ENCODE measurements at regions not wholly inside any gene's neighbourhood (a gene's known extent, or its start where the extent isn't known, plus 50 kb on each side); places are given as distances from the start of the nearest gene placed in this dataset.
"Not testable (repeated sequence)": the region's sequence is repeated elsewhere in the genome, so short reads cannot be mapped to it uniquely, and the experiment has no call there.

DNA sequence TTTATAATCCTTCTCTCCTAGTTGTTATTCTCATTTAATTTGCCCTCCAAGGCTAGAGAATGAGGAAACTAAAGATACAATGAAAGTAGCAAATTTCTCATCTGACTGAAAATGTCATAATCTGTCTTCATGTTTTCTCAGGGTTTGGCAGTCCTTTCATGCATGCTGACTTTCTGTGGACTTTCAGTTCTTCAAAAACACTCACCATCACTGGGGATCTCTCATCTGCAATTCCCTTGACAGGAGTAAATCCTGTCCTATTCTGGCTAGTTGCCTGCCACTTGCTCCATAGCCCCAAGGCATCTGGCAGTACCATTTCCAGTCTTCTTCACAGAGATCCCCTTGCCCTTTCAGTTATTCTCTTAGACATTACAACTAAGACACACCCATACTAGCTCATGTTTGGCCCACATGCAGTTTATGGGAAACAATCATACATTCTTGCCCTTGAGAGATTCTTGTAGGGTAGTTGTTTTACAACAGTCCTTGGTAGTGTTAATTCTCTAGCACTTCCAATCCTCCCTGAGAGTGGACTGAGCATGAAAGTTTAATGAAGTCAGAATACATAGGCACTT is 449.7 kb upstream of the KLHL4 start:
- DNase-seq (ENCODE audit: extremely low read depth in 1 of 11, low read depth in 9 of 11, low spot score in 4 of 11): no peak

DNA sequence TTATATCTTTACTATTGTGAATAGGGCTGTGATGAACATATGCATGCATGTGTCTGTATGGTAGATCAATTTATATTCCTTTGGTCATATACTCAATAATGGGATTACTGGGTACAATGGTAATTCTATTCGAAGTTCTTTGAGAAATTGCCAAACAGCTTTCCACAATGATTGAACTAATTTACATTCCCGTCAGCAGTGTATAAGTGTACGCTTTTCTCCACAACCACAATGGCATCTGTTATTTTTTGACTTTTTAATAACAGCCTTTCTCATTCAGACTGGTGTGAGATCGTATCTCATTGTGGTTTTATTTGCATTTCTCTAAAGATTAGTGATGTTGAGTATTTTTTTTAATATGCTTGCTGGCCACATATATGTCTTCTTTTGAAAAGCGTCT is 439.4 kb upstream of the KLHL4 start:
- no peak for DNase-seq (ENCODE audit: extremely low read depth in 1 of 11, low read depth in 9 of 11, low spot score in 4 of 11)

DNA sequence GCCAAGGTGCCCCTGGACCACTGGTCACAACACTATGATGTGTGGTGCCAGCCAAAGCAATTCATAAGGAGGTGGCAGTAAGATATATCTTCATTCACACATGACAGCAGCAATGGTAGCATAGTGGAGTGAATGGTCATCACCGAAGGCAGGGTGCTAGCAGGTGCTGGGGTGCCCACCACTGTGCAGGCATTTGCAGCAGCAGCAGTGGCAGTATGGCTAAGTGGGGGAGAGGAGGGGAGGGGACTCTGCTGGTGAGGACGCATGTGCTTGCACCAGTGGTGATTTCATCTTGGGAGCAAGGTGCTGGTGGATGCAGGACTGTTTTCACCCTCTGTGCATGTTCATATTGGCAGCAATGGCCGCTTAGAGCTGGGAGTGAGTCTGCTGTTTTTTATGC is 419.1 kb upstream of the KLHL4 start:
- no peak for DNase-seq (ENCODE audit: extremely low read depth in 1 of 11, low read depth in 9 of 11, low spot score in 4 of 11)

DNA sequence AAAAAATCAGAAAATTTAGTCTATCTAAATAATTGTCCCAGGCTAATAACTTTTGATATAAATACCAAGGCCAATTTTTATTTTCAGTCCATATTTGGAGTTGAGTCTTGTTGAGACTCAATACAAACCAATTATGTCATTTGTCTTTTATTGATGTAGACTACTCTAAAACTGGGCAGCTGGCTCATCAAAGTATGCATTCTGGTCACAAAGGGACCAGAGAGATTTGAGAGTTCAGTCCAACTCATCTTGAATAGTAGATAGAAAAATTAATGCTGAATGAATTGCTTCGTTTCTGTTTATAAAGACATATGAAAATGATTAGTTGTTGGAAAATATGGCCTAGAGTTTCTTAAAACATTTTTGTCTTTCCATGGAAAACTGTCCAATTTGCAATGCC is 412.5 kb upstream of the KLHL4 start:
- no peak for DNase-seq (ENCODE audit: extremely low read depth in 1 of 11, low read depth in 9 of 11, low spot score in 4 of 11)

GRCh38 chrX:87110142-87110541 is 407.5 kb upstream of the KLHL4 start:
- DNase-seq (ENCODE audit: extremely low read depth in 1 of 11, low read depth in 9 of 11, low spot score in 4 of 11): no peak

DNA sequence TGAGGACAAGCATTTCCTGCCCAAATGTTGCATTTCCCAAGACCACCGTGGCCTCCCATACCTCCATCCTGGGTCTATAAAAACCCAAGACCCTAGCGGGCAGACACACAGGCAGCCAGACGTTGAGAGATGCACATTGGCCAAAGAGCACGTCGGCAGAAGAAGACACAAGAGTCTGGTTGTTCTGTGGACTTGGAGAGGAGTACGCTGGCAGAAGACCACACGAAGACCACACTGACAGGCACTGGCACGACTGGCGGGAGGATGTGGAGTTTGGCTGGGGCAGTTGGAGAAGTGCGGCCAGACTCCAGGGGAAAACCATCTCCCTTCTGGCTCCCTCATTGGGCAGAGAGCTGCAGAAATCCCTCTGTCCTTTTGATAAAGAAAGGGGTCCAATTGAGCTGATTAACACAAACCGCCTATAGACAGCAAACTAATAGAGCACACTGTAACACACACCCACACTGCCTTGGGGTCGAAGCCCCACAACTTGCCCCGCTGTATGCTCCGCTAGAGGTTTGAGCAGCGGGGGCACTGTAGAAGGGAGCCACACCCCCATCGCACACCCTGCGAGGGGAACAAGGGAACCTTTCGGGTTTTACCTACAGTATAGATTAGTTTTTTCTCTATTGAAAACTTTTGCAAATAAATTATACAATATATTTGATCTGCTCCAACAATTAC is 376.7 kb upstream of the KLHL4 start:
- no peak for DNase-seq (ENCODE audit: extremely low read depth in 1 of 11, low read depth in 9 of 11, low spot score in 4 of 11)

DNA sequence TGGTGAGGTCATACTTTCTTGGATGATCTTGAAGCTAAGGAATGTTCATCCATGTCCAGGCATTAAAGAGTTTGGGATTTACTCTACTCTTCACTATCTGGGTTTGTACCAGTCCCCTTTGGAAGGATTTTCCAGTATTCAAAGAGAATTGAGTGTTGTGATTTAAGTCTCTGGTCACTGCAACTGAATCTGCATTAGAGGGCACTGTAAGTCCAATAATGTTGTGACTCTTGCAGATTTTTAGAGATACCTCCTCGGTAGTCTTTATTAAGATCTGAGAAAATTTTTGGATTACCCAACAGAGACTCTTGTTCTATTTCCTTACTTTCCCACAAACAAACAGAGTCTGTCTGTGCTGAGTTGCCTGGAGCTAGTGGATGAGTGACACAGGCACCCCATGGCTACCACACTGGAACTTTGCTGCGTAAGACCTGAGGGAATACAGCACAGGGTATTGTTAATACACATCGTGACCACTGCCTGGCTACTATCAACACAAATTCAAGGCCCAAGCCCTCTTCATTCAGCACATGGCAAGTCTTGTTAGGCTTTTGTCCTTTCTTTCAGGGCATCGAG is 357.1 kb upstream of the KLHL4 start:
- no peak for DNase-seq (ENCODE audit: extremely low read depth in 1 of 11, low read depth in 9 of 11, low spot score in 4 of 11)

DNA sequence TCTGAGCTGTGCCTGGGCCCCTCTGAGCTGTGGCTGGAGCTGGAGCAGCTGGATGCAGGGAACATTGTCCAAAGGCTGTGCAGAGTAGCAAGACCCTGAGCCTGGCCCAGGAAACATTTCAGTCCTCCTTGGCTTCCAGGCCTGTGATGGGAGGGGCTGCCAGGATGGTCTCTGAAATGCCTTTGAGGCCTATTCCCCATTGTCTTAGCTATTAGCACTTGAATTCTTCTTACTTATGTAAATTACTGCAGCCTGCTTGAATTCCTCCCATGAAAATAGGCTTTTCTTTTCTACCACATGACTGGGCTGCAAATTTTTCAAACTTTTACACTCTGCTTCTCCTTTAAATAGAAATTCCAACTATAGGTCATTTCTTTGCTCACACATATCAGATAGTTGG is 349.8 kb upstream of the KLHL4 start:
- DNase-seq (ENCODE audit: extremely low read depth in 1 of 11, low read depth in 9 of 11, low spot score in 4 of 11): no peak

DNA sequence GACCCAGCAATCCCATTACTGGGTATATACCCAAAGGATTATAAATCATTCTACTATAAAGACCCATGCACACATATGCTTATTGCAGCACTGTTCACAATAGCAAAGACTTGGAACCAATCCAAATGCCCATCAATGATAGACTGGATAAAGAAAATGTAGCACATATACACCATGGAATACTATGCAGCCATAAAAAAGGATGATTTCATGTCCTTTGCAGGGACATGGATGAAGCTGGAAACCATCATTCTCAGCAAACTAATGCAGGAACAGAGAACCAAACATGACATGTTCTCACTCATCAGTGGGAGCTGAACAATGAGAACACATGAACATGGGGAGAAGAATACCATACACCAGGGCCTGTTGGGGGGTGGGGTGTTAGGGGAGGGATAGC is 339.6 kb upstream of the KLHL4 start:
- DNase-seq (ENCODE audit: extremely low read depth in 1 of 11, low read depth in 9 of 11, low spot score in 4 of 11): not testable (repeated sequence)

Measured in renal cortex interstitium (tissue), 11 donors.